Trophoblast cell (in vitro differentiated cells and primary cell): ENCODE measurements at regions not wholly inside any gene's neighbourhood (a gene's known extent, or its start where the extent isn't known, plus 50 kb on each side); places are given as distances from the start of the nearest gene placed in this dataset.

ENCODE experiments used
- DNase-seq, 2 donors: peaks; one replicate each; pipeline ENCODE4 v3.0.0-alpha.2; 2016
- H2AFZ ChIP-seq: 2 replicates; pipeline ENCODE4 v1.6.1; 2013; ENCODE audit warnings: low read length, moderate library complexity, mild to moderate bottlenecking; ENCODE audit not compliant: insufficient read depth, poor library complexity
- H2AK5ac ChIP-seq: 2 replicates; pipeline ENCODE4 v1.6.1; 2013; ENCODE audit warnings: mild to moderate bottlenecking, low read length
- H2BK120ac ChIP-seq: 2 replicates; pipeline ENCODE4 v1.6.1; 2013; ENCODE audit warnings: low read length, mild to moderate bottlenecking, moderate library complexity; ENCODE audit not compliant: insufficient read depth, poor library complexity
- H2BK12ac ChIP-seq: 2 replicates; pipeline ENCODE4 v1.6.1; 2013; ENCODE audit warnings: mild to moderate bottlenecking, low read length, moderate library complexity
- H2BK5ac ChIP-seq: 2 replicates; pipeline ENCODE4 v1.6.1; 2013; ENCODE audit warnings: low read length, low read depth, moderate library complexity, mild to moderate bottlenecking; ENCODE audit not compliant: poor library complexity
- H3K14ac ChIP-seq: 2 replicates; pipeline ENCODE4 v1.6.1; 2013; ENCODE audit warnings: mild to moderate bottlenecking, low read length
- H3K18ac ChIP-seq: 2 replicates; pipeline ENCODE4 v1.6.1; 2013; ENCODE audit warnings: mild to moderate bottlenecking, low read length
- H3K23ac ChIP-seq: 2 replicates; pipeline ENCODE4 v1.6.1; 2013; ENCODE audit warnings: low read length
- H3K27ac ChIP-seq: 2 replicates; pipeline ENCODE4 v1.5.1; 2013; ENCODE audit warnings: low read depth, mild to moderate bottlenecking, inconsistent platforms, low read length, moderate library complexity
- H3K27me3 ChIP-seq: 2 replicates; pipeline ENCODE4 v1.6.1; 2013; ENCODE audit warnings: inconsistent platforms, mild to moderate bottlenecking, low read length, moderate library complexity; ENCODE audit not compliant: insufficient read depth
- H3K36me3 ChIP-seq, 2 experiments: 1 replicate in 1 of 2; 2 replicates in 1 of 2; pipeline ENCODE4 v1.6.1; 2013; ENCODE audit warnings: low read length in 2 of 2, mild to moderate bottlenecking in 2 of 2, moderate library complexity in 1 of 2; ENCODE audit not compliant: insufficient read depth in 2 of 2, control insufficient read depth in 1 of 2
- H3K4ac ChIP-seq: 2 replicates; pipeline ENCODE4 v1.6.1; 2013; ENCODE audit warnings: low read depth, mild to moderate bottlenecking, low read length, moderate library complexity
- H3K4me1 ChIP-seq, 2 experiments: 1 replicate in 1 of 2; 2 replicates in 1 of 2; pipeline ENCODE4 v1.6.1; 2013; ENCODE audit warnings: low read length in 2 of 2, mild to moderate bottlenecking in 2 of 2, moderate library complexity in 1 of 2; ENCODE audit not compliant: insufficient read depth in 2 of 2, control insufficient read depth in 1 of 2
- H3K4me2 ChIP-seq: 2 replicates; pipeline ENCODE4 v1.6.1; 2013; ENCODE audit warnings: inconsistent platforms, mild to moderate bottlenecking, low read length, moderate library complexity
- H3K4me3 ChIP-seq: 2 replicates; pipeline ENCODE4 v1.5.1; 2013; ENCODE audit warnings: mild to moderate bottlenecking, low read depth, low read length, inconsistent platforms
- H3K79me1 ChIP-seq: one replicate; pipeline ENCODE4 v1.6.1; 2013; ENCODE audit warnings: low read length
- H3K79me2 ChIP-seq: 2 replicates; pipeline ENCODE4 v1.6.1; 2013; ENCODE audit warnings: low read length, mild to moderate bottlenecking; ENCODE audit not compliant: control insufficient read depth, insufficient read depth, poor library complexity
- H3K9ac ChIP-seq: 2 replicates; pipeline ENCODE4 v1.6.1; 2013; ENCODE audit warnings: mild to moderate bottlenecking, low read length
- H3K9me3 ChIP-seq: 2 replicates; pipeline ENCODE4 v1.6.1; 2013; ENCODE audit warnings: low read depth, mild to moderate bottlenecking, control low read depth, inconsistent platforms, low read length; ENCODE audit not compliant: insufficient read depth
- H4K12ac ChIP-seq: 2 replicates; pipeline ENCODE4 v1.6.1; 2013; ENCODE audit warnings: low read depth, mild to moderate bottlenecking, low read length, moderate library complexity
- H4K8ac ChIP-seq: 2 replicates; pipeline ENCODE4 v1.6.1; 2013; ENCODE audit warnings: low read depth, mild to moderate bottlenecking, low read length, moderate library complexity
- H4K91ac ChIP-seq: one replicate; pipeline ENCODE4 v1.6.1; 2013; ENCODE audit warnings: low read depth, mild to moderate bottlenecking, low read length, moderate library complexity
- WGBS: extraction: QIAGEN DNeasy Blood & Tissue Kit; methylation state at CpG from one replicate; pipeline ENCODE4 v1.1.7; 2013; ENCODE audit warnings: missing lambda C conversion rate; ENCODE audit not compliant: insufficient read length, insufficient coverage; ENCODE audit errors: extremely low coverage; 5-methylcytosine and 5-hydroxymethylcytosine counted together

- H3K27ac ChIP-seq = no peak overlapping the region
- WGBS = no CpG with 5 or more reads among the region's 5 CpGs
- H3K14ac ChIP-seq = no peak overlapping the region
- H3K4ac ChIP-seq = no peak overlapping the region
- DNase-seq = no peak
- H3K36me3 ChIP-seq = no peaks in the 10 kb centered on the region
- no peaks in the 10 kb centered on the region for H3K79me2 ChIP-seq
- H3K27me3 ChIP-seq = no peaks in the 10 kb centered on the region
- H2BK5ac ChIP-seq = no peak overlapping the region
- no peaks in the 10 kb centered on the region for H3K9me3 ChIP-seq
- no peak overlapping the region for H3K18ac ChIP-seq
- no peak overlapping the region for H4K8ac ChIP-seq
- H4K91ac ChIP-seq = no peak overlapping the region
- H3K9ac ChIP-seq = no peak overlapping the region
- no peak overlapping the region for H3K4me2 ChIP-seq
- H3K4me1 ChIP-seq = no peaks in the 10 kb centered on the region
- H2AFZ ChIP-seq = no peak overlapping the region
- no peak overlapping the region for H2BK12ac ChIP-seq
- H3K79me1 ChIP-seq = no peaks in the 10 kb centered on the region
- no peak overlapping the region for H4K12ac ChIP-seq
- H2BK120ac ChIP-seq = no peak overlapping the region
- H3K4me3 ChIP-seq = no peak overlapping the region
- H2AK5ac ChIP-seq = no peak overlapping the region
- H3K23ac ChIP-seq = no peak overlapping the region
Observed at GRCh38 chr10:33048223-33048622, 90.2 kb upstream of the ITGB1 start.

GRCh38 chr10:33047655-33048054, 89.6 kb upstream of the ITGB1 start:
- Histone ChIP-seq H3K9me3 (no peaks in the 10 kb centered on the region), H3K79me2 (no peaks in the 10 kb centered on the region), H3K4ac (no peak overlapping the region), H3K23ac (no peak overlapping the region), H2BK12ac (no peak overlapping the region), H4K91ac (no peak overlapping the region), H2BK5ac (no peak overlapping the region), H4K8ac (no peak overlapping the region), H3K36me3 (no peaks in the 10 kb centered on the region), H3K4me1 (no peaks in the 10 kb centered on the region), H3K18ac (no peak overlapping the region), H3K27ac (no peak overlapping the region), H4K12ac (no peak overlapping the region), H3K79me1 (no peaks in the 10 kb centered on the region), H3K9ac (no peak overlapping the region), H3K4me2 (no peak overlapping the region), H2AFZ (no peak overlapping the region), H3K4me3 (no peak overlapping the region), H2BK120ac (no peak overlapping the region), H3K27me3 (no peaks in the 10 kb centered on the region), H2AK5ac (no peak overlapping the region), H3K14ac (no peak overlapping the region)
- no peak for DNase-seq
- no CpG with 5 or more reads among the region's 1 CpG for WGBS

- no peak overlapping the region for H4K8ac ChIP-seq
- no peak overlapping the region for H2BK120ac ChIP-seq
- H3K79me1 ChIP-seq = no peaks in the 10 kb centered on the region
- H4K12ac ChIP-seq = no peak overlapping the region
- H3K14ac ChIP-seq = no peak overlapping the region
- no peak overlapping the region for H2AK5ac ChIP-seq
- H3K9me3 ChIP-seq = no peaks in the 10 kb centered on the region
- WGBS = no CpG with 5 or more reads among the region's 4 CpGs
- DNase-seq = no peak
- H3K4ac ChIP-seq = no peak overlapping the region
- H3K18ac ChIP-seq = no peak overlapping the region
- H3K79me2 ChIP-seq = no peaks in the 10 kb centered on the region
- no peak overlapping the region for H3K4me2 ChIP-seq
- H4K91ac ChIP-seq = no peak overlapping the region
- H3K4me1 ChIP-seq = peaks cover 4 to 7% of the 10 kb centered on the region in 2 experiments
- H2AFZ ChIP-seq = no peak overlapping the region
- no peak overlapping the region for H2BK5ac ChIP-seq
- H2BK12ac ChIP-seq = no peak overlapping the region
- H3K27ac ChIP-seq = no peak overlapping the region
- H3K4me3 ChIP-seq = no peak overlapping the region
- no peak overlapping the region for H3K23ac ChIP-seq
- H3K27me3 ChIP-seq = no peaks in the 10 kb centered on the region
- no peaks in the 10 kb centered on the region for H3K36me3 ChIP-seq
- H3K9ac ChIP-seq = no peak overlapping the region
Observed at GRCh38 chr10:33046792-33047191, 88.8 kb upstream of the ITGB1 start.

GRCh38 chr10:33045421-33045820, 87.4 kb upstream of the ITGB1 start:
- H4K91ac ChIP-seq = no peak overlapping the region
- H3K9me3 ChIP-seq = no peaks in the 10 kb centered on the region
- WGBS = no CpG with 5 or more reads among the region's 2 CpGs
- H3K27me3 ChIP-seq = no peaks in the 10 kb centered on the region
- H2BK5ac ChIP-seq = no peak overlapping the region
- no peaks in the 10 kb centered on the region for H3K36me3 ChIP-seq
- no peak overlapping the region for H3K14ac ChIP-seq
- H3K9ac ChIP-seq = no peak overlapping the region
- no peak overlapping the region for H3K4ac ChIP-seq
- H2AFZ ChIP-seq = no peak overlapping the region
- H4K8ac ChIP-seq = no peak overlapping the region
- H3K27ac ChIP-seq = no peak overlapping the region
- H3K4me3 ChIP-seq = no peak overlapping the region
- no peak overlapping the region for H3K23ac ChIP-seq
- H3K79me2 ChIP-seq = no peaks in the 10 kb centered on the region
- no peak overlapping the region for H3K18ac ChIP-seq
- H2AK5ac ChIP-seq = no peak overlapping the region
- no peak overlapping the region for H2BK12ac ChIP-seq
- peaks cover 5 to 8% of the 10 kb centered on the region in 2 experiments for H3K4me1 ChIP-seq
- no peak overlapping the region for H4K12ac ChIP-seq
- DNase-seq = no peak
- H2BK120ac ChIP-seq = no peak overlapping the region
- no peak overlapping the region for H3K4me2 ChIP-seq
- H3K79me1 ChIP-seq = no peaks in the 10 kb centered on the region
